Osteoblast (primary cell): ENCODE measurements at regions not wholly inside any gene's neighbourhood (a gene's known extent, or its start where the extent isn't known, plus 50 kb on each side); places are given as distances from the start of the nearest gene placed in this dataset.

Source experiments
- DNase-seq: peaks from one replicate; pipeline ENCODE4 v3.0.0; 2011; ENCODE audit warnings: low spot score, mixed read lengths; ENCODE audit not compliant: insufficient read length; ENCODE audit errors: missing footprints
- H2AFZ ChIP-seq: 2 replicates; pipeline ENCODE4 v1.6.0; 2011; ENCODE audit warnings: mild to moderate bottlenecking, low read length
- H3K27ac ChIP-seq: 2 replicates; pipeline ENCODE4 v1.5.1; 2011; ENCODE audit warnings: mild to moderate bottlenecking, low read depth, low read length, moderate library complexity
- H3K27me3 ChIP-seq: 2 replicates; pipeline ENCODE4 v1.6.0; 2012; ENCODE audit warnings: mild to moderate bottlenecking, control low read depth, inconsistent platforms, low read length, moderate library complexity; ENCODE audit not compliant: insufficient read depth
- H3K36me3 ChIP-seq: 2 replicates; pipeline ENCODE4 v1.5.1; 2011; ENCODE audit warnings: mild to moderate bottlenecking, low read length, control low read depth, moderate library complexity; ENCODE audit not compliant: insufficient read depth
- H3K4me1 ChIP-seq: 2 replicates; pipeline ENCODE4 v1.5.1; 2011; ENCODE audit warnings: mild to moderate bottlenecking, low read length, control low read depth, moderate library complexity; ENCODE audit not compliant: insufficient read depth
- H3K4me2 ChIP-seq: 2 replicates; pipeline ENCODE4 v1.6.0; 2011; ENCODE audit warnings: mild to moderate bottlenecking, low read length; ENCODE audit not compliant: insufficient read depth
- H3K4me3 ChIP-seq: fragments of 200-600 bp; sonication (generic); 3 replicates; pipeline ENCODE4 v1.5.1; 2012; ENCODE audit warnings: mild to moderate bottlenecking, low read length, inconsistent platforms; ENCODE audit not compliant: insufficient read depth
- H3K79me2 ChIP-seq: 2 replicates; pipeline ENCODE4 v1.6.0; 2012; ENCODE audit warnings: mild to moderate bottlenecking, low read length, control low read depth, inconsistent platforms; ENCODE audit not compliant: insufficient read depth
- H3K9me3 ChIP-seq: 2 replicates; pipeline ENCODE4 v1.5.1; 2011; ENCODE audit warnings: low read depth, low read length, control low read depth
- H4K20me1 ChIP-seq: 2 replicates; pipeline ENCODE4 v1.6.0; 2012; ENCODE audit warnings: mild to moderate bottlenecking, low read length, control low read depth; ENCODE audit not compliant: insufficient read depth
- TF ChIP-seq, protein P1 (sequence below): IDR thresholded peaks from 2 replicates; pipeline ENCODE4 v1.5.1; 2011; ENCODE audit warnings: mild to moderate bottlenecking, low read depth, low read length, moderate library complexity; ENCODE audit errors: extremely low read depth

GRCh38 chr3:175896655-175897054 is 1037.5 kb downstream of the NAALADL2 start:
- Histone ChIP-seq H4K20me1 (no peaks in the 10 kb centered on the region), H3K9me3 (no peaks in the 10 kb centered on the region), H3K36me3 (no peaks in the 10 kb centered on the region), H3K79me2 (no peaks in the 10 kb centered on the region), H3K4me1 (no peaks in the 10 kb centered on the region), H3K27ac (no peak overlapping the region), H3K4me2 (no peak overlapping the region), H3K27me3 (no peaks in the 10 kb centered on the region), H2AFZ (peak overlapping the region; percentile 2), H3K4me3 (no peak overlapping the region)
- DNase-seq, result no peak
- TF ChIP-seq, protein P1, sequence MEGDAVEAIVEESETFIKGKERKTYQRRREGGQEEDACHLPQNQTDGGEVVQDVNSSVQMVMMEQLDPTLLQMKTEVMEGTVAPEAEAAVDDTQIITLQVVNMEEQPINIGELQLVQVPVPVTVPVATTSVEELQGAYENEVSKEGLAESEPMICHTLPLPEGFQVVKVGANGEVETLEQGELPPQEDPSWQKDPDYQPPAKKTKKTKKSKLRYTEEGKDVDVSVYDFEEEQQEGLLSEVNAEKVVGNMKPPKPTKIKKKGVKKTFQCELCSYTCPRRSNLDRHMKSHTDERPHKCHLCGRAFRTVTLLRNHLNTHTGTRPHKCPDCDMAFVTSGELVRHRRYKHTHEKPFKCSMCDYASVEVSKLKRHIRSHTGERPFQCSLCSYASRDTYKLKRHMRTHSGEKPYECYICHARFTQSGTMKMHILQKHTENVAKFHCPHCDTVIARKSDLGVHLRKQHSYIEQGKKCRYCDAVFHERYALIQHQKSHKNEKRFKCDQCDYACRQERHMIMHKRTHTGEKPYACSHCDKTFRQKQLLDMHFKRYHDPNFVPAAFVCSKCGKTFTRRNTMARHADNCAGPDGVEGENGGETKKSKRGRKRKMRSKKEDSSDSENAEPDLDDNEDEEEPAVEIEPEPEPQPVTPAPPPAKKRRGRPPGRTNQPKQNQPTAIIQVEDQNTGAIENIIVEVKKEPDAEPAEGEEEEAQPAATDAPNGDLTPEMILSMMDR, result no peak

DNA sequence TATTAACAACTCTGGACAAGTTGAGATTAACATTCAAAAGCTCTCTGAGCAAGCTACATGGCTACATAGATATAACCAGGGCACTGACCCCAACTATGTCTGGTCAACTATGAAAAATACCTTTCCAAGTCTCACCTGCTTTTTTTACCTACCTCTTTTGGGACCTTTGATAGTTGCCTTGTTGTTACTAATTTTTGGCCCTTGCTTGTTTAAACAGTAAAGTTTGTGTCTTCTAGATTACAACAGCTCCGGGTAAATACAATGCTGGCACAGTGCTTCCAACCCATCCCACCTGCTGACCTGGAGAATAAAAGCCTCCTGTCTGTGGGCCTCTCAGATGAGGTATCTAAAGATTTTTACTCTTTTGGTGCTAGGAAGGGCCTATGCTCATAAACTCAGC is 1036.6 kb downstream of the NAALADL2 start:
- no peak for DNase-seq
- H3K36me3 ChIP-seq, result no peaks in the 10 kb centered on the region
- TF ChIP-seq, protein P1, result no peak
- no peaks in the 10 kb centered on the region for H3K79me2 ChIP-seq
- no peaks in the 10 kb centered on the region for H3K9me3 ChIP-seq
- H3K4me2 ChIP-seq, result no peak overlapping the region
- no peak overlapping the region for H2AFZ ChIP-seq
- H3K4me1 ChIP-seq, result no peaks in the 10 kb centered on the region
- no peaks in the 10 kb centered on the region for H4K20me1 ChIP-seq
- no peak overlapping the region for H3K4me3 ChIP-seq
- H3K27me3 ChIP-seq, result no peaks in the 10 kb centered on the region
- no peak overlapping the region for H3K27ac ChIP-seq

GRCh38 chr3:175893566-175893965 is 1034.4 kb downstream of the NAALADL2 start:
- Histone ChIP-seq H3K4me2 (no peak overlapping the region), H3K27ac (no peak overlapping the region)

DNA sequence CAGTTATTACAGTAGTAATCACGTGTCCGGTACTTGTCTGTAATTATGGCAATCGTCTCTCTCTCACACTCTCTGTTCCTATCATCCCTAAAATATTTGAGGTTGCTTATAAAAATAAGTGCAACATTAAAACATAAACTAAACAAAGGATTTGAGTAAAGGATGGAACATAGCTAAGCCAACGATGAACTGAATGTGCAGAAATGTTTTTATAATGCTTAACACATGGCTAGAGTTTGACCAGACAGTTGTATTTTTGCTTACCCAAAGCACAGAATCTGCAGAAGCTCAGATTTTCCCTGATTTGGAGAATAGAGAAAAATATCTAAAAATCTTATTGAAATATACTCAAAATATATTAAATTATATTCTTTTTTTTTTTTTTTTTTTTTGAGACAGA is 1030.9 kb downstream of the NAALADL2 start:
- Histone ChIP-seq H3K4me1 (no peaks in the 10 kb centered on the region), H3K4me3 (no peak overlapping the region), H3K9me3 (no peaks in the 10 kb centered on the region), H3K36me3 (no peaks in the 10 kb centered on the region), H3K4me2 (no peak overlapping the region), H3K27ac (no peak overlapping the region), H4K20me1 (no peaks in the 10 kb centered on the region), H3K79me2 (no peaks in the 10 kb centered on the region), H3K27me3 (no peaks in the 10 kb centered on the region), H2AFZ (no peak overlapping the region)
- TF ChIP-seq, protein P1, result no peak
- DNase-seq, result no peak

More at GRCh38 chr3:175893566-175893965, 1034.4 kb downstream of the NAALADL2 start:
- no peaks in the 10 kb centered on the region for H3K9me3 ChIP-seq
- H2AFZ ChIP-seq, result no peak overlapping the region
- H3K4me3 ChIP-seq, result no peak overlapping the region
- H4K20me1 ChIP-seq, result no peaks in the 10 kb centered on the region
- H3K4me1 ChIP-seq, result no peaks in the 10 kb centered on the region
- H3K79me2 ChIP-seq, result no peaks in the 10 kb centered on the region
- DNase-seq, result no peak
- no peaks in the 10 kb centered on the region for H3K36me3 ChIP-seq
- no peaks in the 10 kb centered on the region for H3K27me3 ChIP-seq
- TF ChIP-seq, protein P1, result no peak
